Stimulated activated CD4-positive, alpha-beta T cell treated with anti-CD3 and anti-CD28 coated beads, Interleukin-2, amount 100 ng/mL, for 24 hours (primary cell): ENCODE measurements at regions not wholly inside any gene's neighbourhood (a gene's known extent, or its start where the extent isn't known, plus 50 kb on each side); places are given as distances from the start of the nearest gene placed in this dataset.

Experiments
- DNase-seq, 2 donors: peaks; one replicate each; pipeline ENCODE4 v3.0.0-alpha.2; 2020

DNA sequence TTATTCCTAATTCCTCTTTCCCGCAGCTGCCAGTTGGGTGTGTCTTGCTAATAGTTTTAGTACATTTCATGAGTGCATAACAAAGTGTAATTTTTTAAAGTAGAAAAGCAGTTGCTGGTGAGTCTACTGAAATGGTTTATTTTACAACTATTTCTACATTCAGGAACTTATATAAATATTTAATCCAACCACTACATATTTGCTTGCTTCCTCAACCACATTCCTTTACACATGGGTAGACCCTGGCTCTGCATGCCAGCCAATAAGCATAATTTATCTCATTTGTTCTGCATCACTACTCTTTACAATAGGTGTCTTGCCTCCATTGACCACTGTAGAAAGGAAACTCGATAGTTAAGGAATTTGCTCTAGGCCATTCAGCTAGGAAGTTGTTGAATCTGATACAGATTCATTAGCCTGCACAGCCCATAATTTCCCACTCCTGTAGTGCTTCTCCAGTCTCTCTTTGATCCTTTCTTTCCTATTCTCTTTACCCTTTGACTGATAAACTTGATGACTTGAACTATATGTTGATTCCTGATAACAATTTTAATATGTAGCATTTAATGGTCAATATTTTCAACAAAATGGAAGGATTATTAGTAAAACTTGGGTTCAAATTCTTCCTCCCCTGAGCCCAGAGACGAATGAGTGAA lies 342.5 kb upstream of the ACTBL2 start:
- DNase-seq, result no peak

DNA sequence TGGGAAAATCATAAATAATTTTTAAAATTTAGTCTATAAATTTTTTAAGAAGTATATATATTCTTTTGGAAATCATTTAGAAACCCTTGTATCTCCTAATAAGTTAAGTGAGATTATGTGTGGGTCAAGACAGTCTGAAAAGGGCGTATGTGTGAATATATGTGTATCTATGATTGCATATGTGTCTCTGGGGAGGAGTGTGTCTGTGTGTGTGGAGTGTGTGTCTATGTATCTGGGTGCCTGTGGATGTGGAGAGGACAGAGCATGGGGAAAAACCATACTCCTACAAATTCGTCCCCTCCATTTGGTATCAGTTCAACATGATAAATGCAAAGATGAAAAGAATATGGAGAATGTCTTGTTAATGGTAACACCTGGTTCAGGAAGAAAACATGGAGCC lies 342.0 kb upstream of the ACTBL2 start:
- no peak for DNase-seq

DNA sequence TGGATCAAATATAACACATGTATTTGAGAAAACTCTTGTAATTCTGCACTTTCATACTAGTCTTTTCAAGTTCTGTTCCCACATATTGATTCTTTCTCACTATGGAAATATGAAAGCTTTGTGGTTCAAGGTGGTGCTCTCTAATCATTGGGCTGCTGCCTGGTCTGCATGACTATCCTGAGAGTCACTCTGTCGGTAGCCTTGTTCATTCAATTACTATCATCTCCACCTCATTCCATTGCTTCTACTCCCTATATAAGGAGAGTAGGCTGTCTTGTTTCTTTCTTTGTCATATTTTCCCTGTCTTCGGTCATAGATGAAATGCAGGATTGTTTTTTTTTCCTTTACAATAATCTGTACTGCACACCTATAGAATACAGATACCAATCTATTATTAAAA lies 341.4 kb upstream of the ACTBL2 start:
- no peak for DNase-seq

DNA sequence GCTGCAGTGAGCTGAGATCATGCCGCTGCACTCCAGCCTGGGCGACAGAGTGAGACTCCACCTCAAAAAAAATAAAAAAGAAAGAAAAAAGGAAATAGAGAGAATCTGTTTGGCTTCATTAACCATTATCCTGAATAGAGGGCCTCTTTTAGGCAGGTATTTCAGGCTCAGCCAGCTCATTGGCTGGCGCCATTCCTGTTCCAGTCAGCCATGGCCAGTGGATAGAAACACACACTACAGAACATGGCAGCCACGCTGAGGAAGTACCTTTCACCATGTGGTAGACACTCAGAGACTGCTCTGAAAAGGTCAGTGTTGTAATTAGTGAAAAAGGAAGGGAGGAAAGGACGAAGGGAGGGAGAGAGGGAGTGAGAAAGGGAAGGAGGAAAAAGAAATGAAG lies 340.0 kb upstream of the ACTBL2 start:
- no peak for DNase-seq

DNA sequence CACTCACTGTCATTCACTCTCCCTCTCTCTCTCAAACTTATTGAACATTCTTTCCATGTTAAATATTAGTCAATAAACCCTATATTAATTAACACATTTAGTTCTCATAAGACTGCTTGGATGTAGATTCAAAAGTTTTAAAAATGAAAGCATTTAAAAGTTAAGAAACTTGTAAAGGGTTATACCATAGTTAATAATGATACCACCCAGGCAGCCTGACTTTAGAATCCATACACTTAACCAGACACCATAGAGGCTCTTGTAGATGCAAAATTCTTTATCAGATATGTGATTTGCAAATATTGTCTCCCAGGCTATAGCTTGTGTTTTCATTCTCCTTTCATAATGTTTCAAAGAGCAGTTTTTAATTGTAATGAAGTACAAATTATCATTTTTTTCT lies 335.8 kb upstream of the ACTBL2 start:
- DNase-seq, result no peak

DNA sequence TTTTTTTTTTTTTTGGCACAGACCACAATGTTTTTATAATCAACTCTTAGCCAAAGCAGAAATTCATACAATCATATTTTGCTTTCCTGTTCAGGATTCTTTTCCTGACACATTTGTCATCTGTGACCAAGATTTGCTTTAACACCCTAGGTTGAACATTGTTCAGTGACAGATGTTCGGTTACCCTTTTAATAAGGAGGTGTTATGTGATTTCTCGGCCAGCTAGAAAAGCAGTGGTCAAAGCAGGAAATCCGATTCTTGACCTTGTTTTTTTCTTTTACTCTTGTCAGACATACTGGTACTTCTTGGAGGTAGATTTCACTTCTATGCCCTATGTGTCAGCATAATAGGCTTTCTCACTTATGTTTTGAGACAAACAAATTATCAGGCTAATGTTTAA lies 335.3 kb upstream of the ACTBL2 start:
- no peak for DNase-seq

DNA sequence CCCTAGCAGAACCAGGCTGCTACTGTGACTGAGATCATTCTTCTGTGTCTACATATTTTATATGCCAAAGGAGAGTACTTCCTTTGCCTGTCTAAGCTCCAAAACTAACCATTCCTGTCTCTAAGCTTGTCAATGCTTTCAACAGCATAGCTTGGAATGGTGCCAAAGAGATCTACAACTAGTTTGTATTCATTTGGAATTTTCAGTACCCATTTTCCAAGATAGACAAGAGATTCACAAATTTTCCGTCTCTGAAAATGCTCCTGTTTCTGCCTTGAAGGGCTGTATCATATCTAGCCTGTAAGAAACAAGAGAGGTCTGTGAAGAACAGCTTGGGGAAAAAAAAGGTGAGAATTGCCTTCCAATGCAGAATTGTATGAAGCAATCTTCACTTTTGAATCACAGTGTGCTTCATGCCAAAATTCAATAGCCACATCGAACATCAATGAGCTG lies 334.4 kb upstream of the ACTBL2 start:
- no peak for DNase-seq

DNA sequence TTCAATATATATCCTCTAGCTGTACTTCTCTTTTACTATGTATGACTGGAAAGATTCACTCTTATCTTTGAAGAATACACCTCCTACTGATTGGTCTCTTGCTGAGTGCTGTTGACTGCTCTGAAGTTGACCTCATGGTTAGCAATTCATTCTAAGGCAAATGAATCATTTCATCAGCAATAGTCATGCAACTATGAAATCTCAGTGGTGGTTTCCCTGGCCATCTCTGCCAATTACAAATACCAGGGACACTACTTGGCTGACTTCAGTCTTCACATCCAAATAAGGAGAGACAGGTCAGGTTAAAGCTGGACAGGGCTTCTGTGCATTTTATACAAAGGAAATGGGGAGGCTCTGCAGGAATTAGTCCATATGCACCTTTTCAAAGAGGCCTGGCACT lies 333.5 kb upstream of the ACTBL2 start:
- no peak for DNase-seq

DNA sequence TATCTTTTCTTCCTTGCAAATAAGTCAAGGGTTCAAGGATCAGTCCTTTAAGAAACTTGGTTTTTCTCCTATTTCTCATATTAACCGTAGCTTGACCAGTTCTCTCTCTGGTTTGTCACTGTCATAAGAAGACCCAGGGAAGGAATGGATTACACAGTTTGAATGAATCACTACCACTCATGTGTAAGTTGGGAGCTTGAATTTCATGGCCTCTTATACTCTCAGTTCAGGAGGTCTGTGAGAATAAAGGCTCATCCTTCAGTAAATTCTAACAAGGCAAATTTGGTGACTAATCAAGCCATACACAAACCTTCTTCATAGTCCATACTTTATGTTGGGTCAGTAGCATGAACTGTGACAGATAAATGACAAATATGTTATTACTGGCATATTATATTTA lies 323.1 kb upstream of the ACTBL2 start:
- DNase-seq, result no peak

DNA sequence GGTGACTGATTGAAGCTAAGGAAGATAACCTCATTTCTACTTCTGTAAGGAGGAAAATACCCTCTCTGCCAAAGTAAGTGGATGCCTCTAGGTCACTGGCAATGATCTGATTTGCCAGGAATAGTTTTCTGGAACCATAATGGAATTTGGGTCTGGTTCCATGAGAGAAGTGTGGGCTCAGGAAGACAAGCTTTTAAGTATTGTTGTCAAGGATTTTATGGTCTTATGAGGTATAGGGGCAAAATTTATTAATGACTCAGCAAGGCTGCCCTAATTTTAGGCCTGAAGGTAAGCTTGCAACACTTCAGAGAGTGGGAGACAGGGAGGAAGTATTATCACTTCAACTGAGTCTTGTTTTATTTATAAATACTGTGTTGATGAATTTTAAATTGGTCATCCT lies 322.6 kb upstream of the ACTBL2 start:
- no peak for DNase-seq

DNA sequence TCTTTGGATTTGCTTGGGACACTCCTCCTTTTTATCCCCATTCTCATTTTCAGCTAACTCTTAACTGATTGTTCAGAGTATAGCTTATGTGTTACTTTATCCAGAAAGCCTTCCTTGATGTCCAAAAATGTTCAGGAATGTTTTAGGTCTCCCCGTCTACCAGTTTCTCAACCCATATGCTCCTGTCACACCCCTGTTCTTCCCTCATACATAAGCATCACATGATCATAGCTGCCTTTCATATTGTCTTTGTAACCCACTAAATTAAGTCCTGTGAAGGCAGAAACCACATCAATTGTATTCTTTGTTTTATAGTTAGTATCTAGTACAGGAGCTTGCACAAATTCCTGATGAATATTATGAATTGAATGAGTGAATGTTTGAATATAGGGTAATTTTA lies 321.9 kb upstream of the ACTBL2 start:
- DNase-seq, result no peak

DNA sequence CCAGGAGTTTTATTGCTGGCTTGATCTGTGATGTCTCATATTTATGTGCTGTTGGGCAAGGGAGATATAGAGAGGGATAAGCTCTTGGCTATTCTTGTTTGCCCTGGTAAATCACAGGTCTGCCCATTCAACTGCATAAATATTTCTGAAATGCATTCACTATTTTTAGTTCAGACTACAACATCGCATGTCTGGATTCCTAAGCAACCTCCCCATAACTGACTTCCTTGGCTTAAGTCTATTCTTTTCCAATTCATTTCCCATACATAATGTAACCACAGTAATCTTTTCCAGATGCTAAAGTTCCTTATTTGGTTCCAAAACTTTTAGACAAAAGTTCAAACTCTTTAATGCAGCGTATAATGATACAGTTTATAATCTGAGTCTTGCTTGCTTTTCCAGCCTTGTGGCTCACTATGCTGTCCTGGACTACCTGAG lies 321.4 kb upstream of the ACTBL2 start:
- no peak for DNase-seq

DNA sequence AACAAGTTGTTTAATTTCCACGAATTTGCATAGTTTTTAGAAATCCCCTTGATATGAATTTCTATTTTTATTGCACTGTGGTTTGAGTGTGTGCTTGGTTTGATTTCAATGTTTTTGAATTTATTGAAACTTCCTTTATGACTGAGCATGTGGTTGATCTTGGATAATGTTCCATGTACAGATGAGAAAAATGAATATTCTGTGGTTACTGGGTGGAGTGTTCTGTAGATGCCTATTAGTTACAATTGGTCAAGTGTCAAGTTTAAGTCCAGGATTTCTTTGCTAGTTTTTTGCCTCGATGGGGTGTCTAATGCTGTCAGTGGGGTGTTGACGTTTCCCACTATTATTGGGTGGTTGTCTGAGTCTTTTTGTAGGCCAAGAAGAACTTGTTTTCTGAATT lies 319.5 kb upstream of the ACTBL2 start:
- no peak for DNase-seq

DNA sequence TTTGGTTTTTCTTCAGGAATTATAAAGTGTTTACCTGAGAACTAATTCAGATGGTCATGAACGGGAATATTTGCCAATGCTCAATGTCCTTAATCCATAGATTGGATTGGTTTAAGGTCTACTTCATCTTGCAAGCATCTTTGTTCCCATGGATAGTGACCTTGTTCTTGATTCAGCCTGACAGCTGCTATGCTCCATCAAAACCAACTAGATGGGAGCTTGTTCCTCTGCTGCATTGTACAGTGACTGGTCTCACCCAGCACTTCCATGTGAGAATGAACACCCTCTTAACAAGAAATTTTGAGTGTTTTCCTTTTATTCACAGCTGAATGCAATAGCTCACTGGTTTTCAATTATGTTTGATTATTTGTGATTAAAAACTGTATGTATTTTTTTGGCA lies 312.6 kb upstream of the ACTBL2 start:
- DNase-seq, result no peak

DNA sequence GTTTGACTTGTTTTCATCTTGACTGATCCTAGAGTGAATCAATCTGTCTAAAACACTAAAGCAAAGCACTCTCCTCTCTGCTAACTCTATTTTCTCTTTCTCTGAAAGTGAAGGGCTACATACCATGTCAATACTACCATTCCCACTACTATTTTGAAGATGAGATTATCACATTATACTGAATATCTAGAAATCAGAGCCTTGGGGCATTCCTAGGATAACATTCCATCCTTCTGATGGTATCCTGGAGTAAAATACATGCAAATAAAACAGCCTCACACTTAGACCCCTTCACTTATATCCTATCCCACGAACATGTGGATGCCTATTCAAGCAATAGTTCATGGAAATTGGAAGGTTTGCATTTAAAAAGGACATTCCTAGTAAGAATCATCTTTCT lies 309.3 kb upstream of the ACTBL2 start:
- DNase-seq, result no peak

DNA sequence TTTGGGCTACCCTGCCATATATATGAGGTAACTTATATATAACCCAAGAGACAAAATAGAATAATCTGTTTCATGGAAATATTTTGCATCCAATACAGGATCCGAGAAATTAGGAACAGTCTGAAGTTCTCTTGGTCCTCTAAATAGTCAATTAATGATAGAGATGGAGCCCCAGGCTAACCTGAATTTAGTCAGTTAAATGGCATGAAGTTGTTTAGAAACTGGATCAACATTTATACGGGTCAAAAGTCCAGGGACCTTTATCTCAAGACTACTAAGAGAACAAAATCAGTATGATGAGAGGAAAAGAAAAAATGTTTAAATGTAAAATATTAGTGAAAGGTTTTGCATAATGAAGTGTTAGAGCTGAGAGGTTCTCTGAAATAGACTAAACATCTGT lies 303.3 kb upstream of the ACTBL2 start:
- DNase-seq, result no peak

DNA sequence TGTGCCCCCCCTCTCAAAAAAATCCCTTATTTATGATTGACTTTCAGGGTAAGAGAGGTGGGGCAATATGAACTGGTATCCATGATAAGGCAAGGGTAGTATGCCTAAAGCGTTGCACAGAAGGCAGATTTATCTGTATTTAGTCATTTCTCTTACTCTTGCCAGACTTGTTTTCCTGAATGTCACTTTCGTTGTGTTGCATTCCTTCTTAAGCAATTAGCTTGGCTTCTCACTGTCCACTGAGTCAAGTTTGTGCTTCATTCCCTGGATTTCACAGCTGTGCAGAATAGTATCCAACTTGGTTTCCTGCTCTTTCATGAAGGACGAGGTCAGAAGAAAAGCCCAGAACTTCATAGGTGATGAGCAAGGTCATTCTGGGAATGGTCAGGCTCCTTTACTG lies 301.5 kb upstream of the ACTBL2 start:
- no peak for DNase-seq

DNA sequence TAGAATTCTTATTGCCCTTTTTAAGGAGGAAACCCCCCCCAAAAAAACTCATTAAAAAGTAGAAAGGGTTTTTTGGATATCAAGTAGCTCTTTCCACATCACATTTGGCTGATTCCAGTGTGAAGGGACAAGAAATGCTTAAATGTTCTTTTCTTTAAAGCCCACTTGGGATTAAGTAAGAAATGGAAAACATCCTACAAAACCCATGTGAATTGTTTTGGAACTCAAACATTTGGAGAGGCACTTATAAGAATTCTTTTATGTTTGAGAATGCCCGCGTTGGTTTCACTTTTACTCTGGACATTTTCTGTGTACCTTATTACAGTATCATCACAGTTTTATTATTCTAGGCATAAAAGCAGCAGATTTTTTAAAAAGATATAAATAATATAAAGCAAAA lies 301.1 kb upstream of the ACTBL2 start:
- DNase-seq, result no peak

DNA sequence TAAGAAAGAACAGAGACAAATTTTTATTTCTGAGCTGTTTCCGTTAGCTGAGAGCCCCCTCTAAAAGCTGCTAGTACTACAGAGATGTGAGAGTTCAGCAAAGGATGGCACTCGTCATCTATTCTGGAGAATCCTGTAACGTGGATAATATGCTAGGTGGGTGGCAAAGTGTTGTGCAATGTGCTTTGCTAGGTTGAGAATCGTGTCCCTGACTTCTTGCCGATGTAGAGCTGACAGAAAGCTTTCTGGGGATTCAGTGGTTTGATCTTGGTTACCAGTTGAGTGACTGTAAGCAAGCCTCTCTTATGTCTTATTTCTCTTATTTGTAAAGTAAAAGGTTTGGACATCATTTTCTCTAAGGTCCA lies 298.3 kb upstream of the ACTBL2 start:
- DNase-seq, result no peak

DNA sequence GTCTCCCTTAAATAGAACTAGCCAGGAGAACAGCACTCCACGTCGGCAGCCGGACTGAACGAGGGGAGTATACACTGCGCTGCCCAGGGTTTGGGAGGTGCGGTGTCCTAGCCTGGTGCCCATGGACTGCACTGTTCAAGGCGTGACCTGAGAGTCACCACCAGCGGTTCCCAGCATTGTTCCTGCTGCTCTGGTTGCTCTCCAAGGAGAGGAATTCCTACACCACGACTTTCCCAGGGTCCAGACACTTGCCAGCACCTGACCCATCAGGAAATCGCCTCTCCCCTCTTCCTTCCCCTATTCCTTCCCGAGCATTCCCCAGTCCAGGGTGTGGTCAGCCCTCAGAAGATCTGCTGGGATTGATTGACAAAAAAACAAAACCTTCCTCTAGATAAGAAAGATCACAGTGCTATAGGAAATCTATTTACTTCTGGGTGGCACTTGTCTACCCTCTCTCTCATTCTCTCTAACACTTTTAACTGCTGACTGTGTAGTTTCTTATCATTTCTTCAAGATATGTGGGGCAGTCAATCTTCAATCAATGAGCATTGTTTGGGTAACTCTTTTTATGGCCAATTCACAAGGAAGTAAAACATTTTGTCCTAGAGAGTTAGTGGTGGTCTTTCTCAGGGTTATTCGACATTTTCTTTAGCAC lies 297.8 kb upstream of the ACTBL2 start:
- DNase-seq, result no peak

DNA sequence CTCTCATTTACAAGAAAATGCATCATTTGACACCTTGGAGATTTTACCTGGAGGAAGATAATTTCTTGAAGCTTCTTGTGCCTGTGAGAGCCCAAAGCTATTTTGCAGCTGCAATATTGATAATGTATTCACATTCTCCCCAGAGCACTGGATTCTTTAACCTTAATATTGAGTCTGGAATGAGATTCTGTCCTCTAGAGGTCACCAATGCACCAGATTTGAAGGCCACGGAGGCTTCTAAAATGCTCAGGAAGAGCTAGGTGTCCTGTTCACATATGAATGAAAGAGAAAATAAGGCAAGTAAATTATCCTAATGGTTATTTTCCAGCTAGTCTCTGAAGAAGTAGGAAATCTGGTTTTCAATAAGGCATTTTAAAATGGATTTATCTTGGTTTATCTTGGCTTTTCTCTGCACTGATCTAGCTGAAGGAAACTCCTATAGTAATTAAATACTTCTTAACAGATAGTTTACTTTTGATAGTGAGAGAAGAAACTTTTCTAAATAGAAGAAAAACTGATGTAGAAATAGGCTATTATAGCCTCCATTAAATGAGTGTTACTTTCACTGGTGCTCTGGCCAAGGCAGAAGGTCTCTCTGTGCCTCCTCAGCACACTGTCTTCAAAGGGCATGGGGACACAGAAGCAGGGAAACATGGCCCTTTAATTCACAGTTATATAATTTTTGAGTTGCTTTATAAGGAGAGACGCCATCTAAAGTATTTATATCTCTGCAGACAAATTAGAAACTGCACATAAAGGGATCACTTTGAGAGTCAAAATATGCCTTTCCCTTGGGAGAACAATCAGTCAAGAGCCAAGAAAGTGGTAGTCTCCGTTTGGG lies 297.0 kb upstream of the ACTBL2 start:
- DNase-seq, result peak in 1 of 2 donors; percentile 8

DNA sequence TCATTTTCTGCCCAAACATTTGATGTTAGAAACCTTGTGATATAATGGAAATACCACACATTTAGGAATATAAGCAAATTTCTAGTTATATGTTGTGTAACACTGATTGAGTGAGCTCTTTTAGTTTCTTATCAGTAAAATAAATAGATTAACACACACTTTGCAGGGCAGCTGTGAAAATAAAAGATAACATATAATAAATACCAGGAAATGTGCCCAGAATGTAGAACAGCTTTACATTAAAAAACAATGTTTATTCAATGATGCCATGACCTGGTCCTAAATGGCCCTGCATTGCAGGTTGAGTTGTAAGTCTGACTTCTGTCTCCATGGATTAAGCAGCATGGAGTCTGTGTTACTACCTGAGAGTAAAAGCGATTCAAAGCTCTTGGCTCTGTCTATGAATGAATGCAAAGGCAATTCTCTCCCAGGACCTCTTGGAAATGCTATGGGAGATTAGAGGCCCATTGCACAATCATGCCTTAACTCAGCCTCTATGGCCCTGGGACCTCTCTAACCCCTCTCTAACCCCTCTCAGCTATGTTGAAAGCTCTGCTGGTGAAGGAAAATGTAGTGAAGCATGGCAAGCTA lies 296.0 kb upstream of the ACTBL2 start:
- no peak for DNase-seq

DNA sequence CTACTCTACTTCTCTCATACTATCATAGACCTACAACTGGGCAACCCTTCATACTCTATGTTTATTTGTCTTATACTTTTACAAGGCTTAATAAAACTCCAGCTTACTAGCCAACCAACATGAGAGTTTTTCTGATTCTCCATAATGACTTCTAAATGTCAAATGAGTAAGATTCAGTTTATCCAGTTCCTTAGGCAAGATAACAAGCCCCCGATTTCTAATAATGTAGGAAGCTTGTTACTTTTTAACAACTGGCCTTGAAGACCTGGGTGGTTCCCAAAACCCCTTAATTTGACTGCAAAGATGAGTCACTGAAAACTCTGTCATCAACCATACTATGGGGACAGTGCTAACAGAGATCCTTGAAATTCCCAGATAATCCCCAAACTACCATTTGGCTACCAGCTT lies 294.6 kb upstream of the ACTBL2 start:
- no peak for DNase-seq

DNA sequence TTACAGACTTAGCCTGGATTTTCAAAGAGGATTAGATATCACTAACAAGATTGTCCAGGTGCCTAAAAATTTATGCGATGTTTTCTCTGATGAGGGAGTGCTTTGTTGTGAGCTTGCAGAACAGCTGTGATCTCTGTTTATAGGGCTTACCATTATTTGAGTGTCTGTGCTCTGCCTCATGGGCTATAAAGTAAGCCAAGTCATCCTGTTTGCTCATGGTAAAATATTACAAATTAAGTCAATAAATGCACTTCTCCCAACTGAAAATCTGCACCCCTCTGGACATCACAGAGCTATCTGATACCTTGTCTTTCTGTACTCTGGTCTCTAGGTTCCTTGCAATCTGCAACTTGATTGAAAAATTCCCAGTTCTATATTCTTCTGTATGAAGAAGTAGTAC lies 293.4 kb upstream of the ACTBL2 start:
- DNase-seq, result no peak
